GM13977 (cell line): ENCODE measurements at regions not wholly inside any gene's neighbourhood (a gene's known extent, or its start where the extent isn't known, plus 50 kb on each side); places are given as distances from the start of the nearest gene placed in this dataset.

ENCODE experiments used
- DNase-seq: peaks from one replicate; pipeline ENCODE4 v3.0.0; 2012; ENCODE audit warnings: low spot score
- CTCF ChIP-seq: IDR thresholded peaks from 2 replicates; pipeline ENCODE4 v1.5.1; 2012; ENCODE audit warnings: mild to moderate bottlenecking, control low read depth; ENCODE audit not compliant: insufficient read depth; ENCODE audit errors: extremely low read depth, missing control alignments
- in situ Hi-C: fragments of 300-500 bp; cut with MboI; formaldehyde crosslinking; loops from one replicate; pipeline ENCODE4 v1.12.0; 2022; ENCODE audit warnings: low sequenced_read_pairs, low pct_unique_long_range_greater_than_20kb, mixed read lengths, inconsistent platforms; ENCODE audit not compliant: unreplicated experiment

GRCh38 chr3:157633241-157633640 lies 130.0 kb upstream of the VEPH1 start:
- DNase-seq: no peak
- TF ChIP-seq CTCF: no peak
- in situ Hi-C loops: no loop called here

GRCh38 chr3:157632075-157632474 lies 128.9 kb upstream of the VEPH1 start:
- no peak for DNase-seq
- in situ Hi-C loops: no loop called here
- no peak for TF ChIP-seq CTCF

- DNase-seq: no peak
- in situ Hi-C loops: no loop called here
- no peak for TF ChIP-seq CTCF
Measured at GRCh38 chr3:157631478-157631877, 128.3 kb upstream of the VEPH1 start.

- no peak for DNase-seq
- in situ Hi-C loops: no loop called here
- TF ChIP-seq CTCF: no peak
Measured at GRCh38 chr3:157626817-157627216, 123.6 kb upstream of the VEPH1 start.

GRCh38 chr3:157624801-157625200 lies 121.6 kb upstream of the VEPH1 start:
- in situ Hi-C loops: loop anchor here (25.0 kb wide), 1 partner anchor 912 kb away; no protein-coding TSS in a partner anchor

GRCh38 chr3:157618886-157619285 lies 115.7 kb upstream of the VEPH1 start:
- no peak for DNase-seq
- TF ChIP-seq CTCF: no peak
- in situ Hi-C loops: loop anchor here (25.0 kb wide), 1 partner anchor 918 kb away; no protein-coding TSS in a partner anchor

More at GRCh38 chr3:157624801-157625200, 121.6 kb upstream of the VEPH1 start:
- no peak for DNase-seq
- no peak for TF ChIP-seq CTCF
